ENCODE measurements at regions not wholly inside any gene's neighbourhood (a gene's known extent, or its start where the extent isn't known, plus 50 kb on each side); places are given as distances from the start of the nearest gene placed in this dataset.
"Not testable (repeated sequence)": the region's sequence is repeated elsewhere in the genome, so short reads cannot be mapped to it uniquely, and the experiment has no call there.

DNA sequence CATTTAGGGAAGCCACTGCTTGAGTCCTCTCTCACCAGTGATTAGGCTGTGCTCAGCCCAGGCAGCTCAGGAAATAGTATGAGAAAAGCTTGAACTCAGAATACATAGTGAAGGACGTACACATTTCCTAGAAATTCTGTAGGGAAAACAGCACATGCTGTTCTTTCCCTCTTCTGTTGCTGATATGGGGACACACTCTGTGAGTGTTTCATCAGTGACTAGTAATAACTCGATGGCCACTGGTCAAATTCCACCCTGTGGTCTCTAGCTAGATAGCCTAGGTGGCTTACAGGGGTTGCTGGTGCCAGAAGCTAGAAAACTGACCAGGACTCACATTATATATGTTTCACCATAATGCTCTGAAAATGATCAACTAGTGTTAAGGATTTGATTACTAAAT is 259.8 kb upstream of the SOX4 start:
- no peaks in the 10 kb centered on the region for H3K4me1 ChIP-seq (ENCODE audit: insufficient read depth, low read length)
- 94% methylated on average over 2 of the region's 2 CpGs for WGBS
- no peak overlapping the region for H3K27ac ChIP-seq (ENCODE audit: low read depth, low read length)

DNA sequence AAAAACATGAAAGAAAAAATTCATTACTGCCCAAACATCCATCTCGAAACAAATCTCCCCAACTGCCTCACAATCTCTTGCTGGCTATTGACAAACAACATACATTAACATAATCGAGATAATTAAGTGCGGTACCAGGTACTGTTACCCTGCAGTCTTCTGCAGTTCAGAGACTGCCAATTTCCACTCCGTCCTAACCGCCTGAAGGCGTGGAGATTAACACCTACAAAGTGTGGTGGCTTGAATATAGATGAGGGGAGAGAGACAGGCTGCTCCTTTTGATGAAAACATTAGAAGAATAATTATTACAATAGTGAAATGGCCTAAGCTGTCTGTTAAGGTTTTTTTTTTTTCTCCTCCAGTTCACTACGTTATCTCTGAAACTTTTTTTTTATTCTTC is 258.9 kb upstream of the SOX4 start:
- H3K4me1 ChIP-seq (ENCODE audit: insufficient read depth, low read length) = no peaks in the 10 kb centered on the region
- H3K36me3 ChIP-seq (ENCODE audit: insufficient read depth, low read length) = no peaks in the 10 kb centered on the region
- no peak overlapping the region for H3K4me3 ChIP-seq (ENCODE audit: low read length)
- H3K27me3 ChIP-seq (ENCODE audit: insufficient read depth, low read length) = no peaks in the 10 kb centered on the region
- WGBS = 92% methylated on average over 6 of the region's 7 CpGs
- H3K9ac ChIP-seq (ENCODE audit: low read depth, low read length) = no peak overlapping the region
- no peak overlapping the region for H3K27ac ChIP-seq (ENCODE audit: low read depth, low read length)
- H3K9me3 ChIP-seq (ENCODE audit: insufficient read depth, low read depth, low read length) = no peaks in the 10 kb centered on the region

More for the DNA sequence above, 259.8 kb upstream of the SOX4 start:
- no peaks in the 10 kb centered on the region for H3K36me3 ChIP-seq (ENCODE audit: insufficient read depth, low read length)
- no peak overlapping the region for H3K4me3 ChIP-seq (ENCODE audit: low read length)
- H3K27me3 ChIP-seq (ENCODE audit: insufficient read depth, low read length) = no peaks in the 10 kb centered on the region
- H3K9ac ChIP-seq (ENCODE audit: low read depth, low read length) = no peak overlapping the region
- no peaks in the 10 kb centered on the region for H3K9me3 ChIP-seq (ENCODE audit: insufficient read depth, low read depth, low read length)

DNA sequence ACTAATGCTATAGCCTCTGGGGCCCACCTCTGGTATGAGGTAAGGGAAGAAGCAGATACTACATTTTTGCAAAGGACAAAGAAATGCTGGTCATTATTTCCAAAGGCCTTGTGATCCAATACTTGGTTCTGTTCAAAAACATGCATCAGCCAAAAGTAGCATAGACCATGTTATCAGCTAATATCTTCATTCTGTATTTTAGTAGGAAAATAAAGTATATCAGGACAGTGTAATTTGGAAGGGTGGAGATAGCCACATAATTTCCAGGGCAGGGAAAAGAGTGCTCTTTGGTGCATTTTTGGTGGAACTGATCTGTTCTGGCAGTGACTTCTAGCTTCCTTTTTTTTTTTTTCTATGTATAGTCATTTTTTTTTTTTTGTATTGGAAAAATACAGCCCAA is 258.0 kb upstream of the SOX4 start:
- no peak overlapping the region for H3K4me3 ChIP-seq (ENCODE audit: low read length)
- no peaks in the 10 kb centered on the region for H3K9me3 ChIP-seq (ENCODE audit: insufficient read depth, low read depth, low read length)
- H3K27ac ChIP-seq (ENCODE audit: low read depth, low read length) = no peak overlapping the region
- no peaks in the 10 kb centered on the region for H3K27me3 ChIP-seq (ENCODE audit: insufficient read depth, low read length)
- no peaks in the 10 kb centered on the region for H3K4me1 ChIP-seq (ENCODE audit: insufficient read depth, low read length)
- H3K9ac ChIP-seq (ENCODE audit: low read depth, low read length) = no peak overlapping the region
- no peaks in the 10 kb centered on the region for H3K36me3 ChIP-seq (ENCODE audit: insufficient read depth, low read length)

DNA sequence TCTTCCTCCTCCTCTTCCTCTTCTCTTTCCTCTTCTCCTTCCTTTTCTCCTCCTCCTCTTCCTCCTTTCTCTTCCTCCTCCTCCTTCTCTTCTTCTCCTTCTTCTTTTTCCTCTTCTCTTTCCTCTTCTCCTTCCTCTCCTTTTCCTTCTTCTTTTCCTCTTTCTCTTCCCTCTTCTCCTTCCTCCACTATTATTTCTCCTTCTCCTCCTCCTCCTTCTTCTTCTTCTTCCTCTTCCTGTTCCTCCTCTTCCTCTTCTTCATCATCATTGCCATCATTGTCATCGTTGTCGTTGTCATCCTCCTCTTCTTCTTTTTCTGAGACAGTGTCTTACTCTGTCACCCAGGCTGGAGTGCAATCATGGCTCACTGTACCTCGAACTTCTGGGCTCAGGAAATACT is 256.3 kb upstream of the SOX4 start:
- Histone ChIP-seq H3K4me1 (ENCODE audit: insufficient read depth, low read length) (no peaks in the 10 kb centered on the region), H3K9me3 (ENCODE audit: insufficient read depth, low read depth, low read length) (no peaks in the 10 kb centered on the region), H3K4me3 (ENCODE audit: low read length) (no peak overlapping the region), H3K27ac (ENCODE audit: low read depth, low read length) (no peak overlapping the region), H3K9ac (ENCODE audit: low read depth, low read length) (no peak overlapping the region), H3K27me3 (ENCODE audit: insufficient read depth, low read length) (no peaks in the 10 kb centered on the region), H3K36me3 (ENCODE audit: insufficient read depth, low read length) (no peaks in the 10 kb centered on the region)
- WGBS = 59% methylated on average over 3 of the region's 3 CpGs

DNA sequence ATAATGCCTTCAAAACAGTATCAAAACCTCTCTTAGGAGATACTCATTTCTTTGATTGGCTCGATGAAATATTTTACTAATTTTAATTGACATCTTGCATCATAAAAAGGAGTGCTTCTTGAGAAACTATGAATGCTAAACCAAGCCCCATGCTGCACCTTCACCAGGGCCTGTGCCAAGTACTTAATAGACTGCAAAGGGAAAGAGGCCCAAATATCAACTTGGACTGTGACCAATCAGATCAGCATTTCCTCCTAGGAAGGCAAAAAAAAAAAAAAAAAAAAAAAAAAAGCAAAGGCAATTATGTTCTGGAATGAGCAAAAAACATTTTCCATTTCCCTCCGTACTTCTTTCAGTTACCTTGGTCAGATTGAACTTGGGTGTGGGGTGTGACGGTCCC is 253.0 kb upstream of the SOX4 start:
- Histone ChIP-seq H3K4me1 (ENCODE audit: insufficient read depth, low read length) (no peaks in the 10 kb centered on the region), H3K4me3 (ENCODE audit: low read length) (no peak overlapping the region), H3K27me3 (ENCODE audit: insufficient read depth, low read length) (no peaks in the 10 kb centered on the region), H3K36me3 (ENCODE audit: insufficient read depth, low read length) (no peaks in the 10 kb centered on the region), H3K9me3 (ENCODE audit: insufficient read depth, low read depth, low read length) (no peaks in the 10 kb centered on the region), H3K27ac (ENCODE audit: low read depth, low read length) (no peak overlapping the region), H3K9ac (ENCODE audit: low read depth, low read length) (no peak overlapping the region)
- 89% methylated on average over 3 of the region's 3 CpGs for WGBS

DNA sequence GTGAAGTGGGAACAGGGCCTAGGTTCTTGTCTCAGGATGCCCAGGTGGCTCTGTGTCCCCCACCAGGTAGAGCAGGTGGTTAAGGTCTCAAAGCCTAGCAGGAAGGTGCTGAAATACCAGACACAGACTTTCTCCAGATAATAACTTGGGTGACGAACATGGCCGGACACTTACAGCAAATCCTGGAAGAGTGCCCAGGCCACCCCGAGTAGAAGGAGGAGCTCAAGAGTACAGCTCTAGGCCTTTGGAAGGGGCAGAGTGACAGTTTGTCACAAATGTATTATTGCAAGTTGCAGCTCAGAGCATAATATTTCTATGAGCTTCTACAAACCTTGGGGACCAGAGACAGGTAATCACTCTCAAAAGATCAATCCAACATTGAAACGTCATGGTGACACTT is 251.6 kb upstream of the SOX4 start:
- no peak overlapping the region for H3K4me3 ChIP-seq (ENCODE audit: low read length)
- H3K27ac ChIP-seq (ENCODE audit: low read depth, low read length) = no peak overlapping the region
- WGBS = 96% methylated on average over 4 of the region's 4 CpGs
- no peaks in the 10 kb centered on the region for H3K9me3 ChIP-seq (ENCODE audit: insufficient read depth, low read depth, low read length)
- H3K36me3 ChIP-seq (ENCODE audit: insufficient read depth, low read length) = no peaks in the 10 kb centered on the region
- no peak overlapping the region for H3K9ac ChIP-seq (ENCODE audit: low read depth, low read length)
- no peaks in the 10 kb centered on the region for H3K4me1 ChIP-seq (ENCODE audit: insufficient read depth, low read length)
- no peaks in the 10 kb centered on the region for H3K27me3 ChIP-seq (ENCODE audit: insufficient read depth, low read length)

DNA sequence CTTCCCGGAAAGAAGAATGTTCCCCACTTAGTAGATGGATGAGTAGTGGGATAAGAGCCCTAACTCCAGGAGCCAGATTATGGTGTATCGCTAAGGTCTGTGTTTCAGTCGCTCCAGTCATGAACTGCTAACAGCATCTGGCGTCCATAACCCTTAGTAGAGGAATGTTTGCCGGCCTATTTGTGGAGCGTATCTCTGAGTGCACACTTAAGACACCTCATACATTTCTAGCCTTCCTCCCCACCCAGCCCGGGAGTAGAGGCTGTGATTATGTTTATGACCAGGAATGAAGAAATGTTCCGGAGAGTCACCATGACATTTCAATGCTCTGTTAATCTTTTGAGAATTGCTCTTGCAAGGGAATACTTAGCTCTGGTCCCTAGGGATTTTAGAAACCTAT is 251.1 kb upstream of the SOX4 start:
- no peak overlapping the region for H3K9ac ChIP-seq (ENCODE audit: low read depth, low read length)
- H3K27ac ChIP-seq (ENCODE audit: low read depth, low read length) = no peak overlapping the region
- H3K36me3 ChIP-seq (ENCODE audit: insufficient read depth, low read length) = no peaks in the 10 kb centered on the region
- H3K27me3 ChIP-seq (ENCODE audit: insufficient read depth, low read length) = no peaks in the 10 kb centered on the region
- H3K4me3 ChIP-seq (ENCODE audit: low read length) = no peak overlapping the region
- 92% methylated on average over 8 of the region's 8 CpGs for WGBS
- no peaks in the 10 kb centered on the region for H3K9me3 ChIP-seq (ENCODE audit: insufficient read depth, low read depth, low read length)
- no peaks in the 10 kb centered on the region for H3K4me1 ChIP-seq (ENCODE audit: insufficient read depth, low read length)

DNA sequence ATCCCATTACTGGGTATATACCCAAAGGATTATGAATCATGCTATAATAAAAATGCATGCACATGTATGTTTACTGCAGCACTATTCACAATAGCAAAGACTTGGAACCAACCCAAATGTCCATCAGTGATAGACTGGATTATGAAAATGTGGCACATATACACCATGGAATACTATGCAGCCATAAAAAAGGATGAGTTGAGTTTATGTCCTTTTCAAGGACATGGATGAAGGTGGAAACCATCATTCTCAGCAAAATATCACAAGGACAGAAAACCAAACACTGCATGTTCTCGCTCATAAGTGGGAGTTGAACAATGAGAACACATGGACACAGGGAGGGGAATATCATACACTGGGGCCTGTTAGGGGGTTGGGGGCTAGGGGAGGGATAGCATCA is 247.8 kb upstream of the SOX4 start:
- not testable (repeated sequence) for H3K4me1 ChIP-seq (ENCODE audit: insufficient read depth, low read length); H3K9me3 ChIP-seq (ENCODE audit: insufficient read depth, low read depth, low read length); H3K36me3 ChIP-seq (ENCODE audit: insufficient read depth, low read length); H3K27me3 ChIP-seq (ENCODE audit: insufficient read depth, low read length); H3K9ac ChIP-seq (ENCODE audit: low read depth, low read length); H3K4me3 ChIP-seq (ENCODE audit: low read length); H3K27ac ChIP-seq (ENCODE audit: low read depth, low read length)
- WGBS = 100% methylated on average over 1 of the region's 1 CpG

DNA sequence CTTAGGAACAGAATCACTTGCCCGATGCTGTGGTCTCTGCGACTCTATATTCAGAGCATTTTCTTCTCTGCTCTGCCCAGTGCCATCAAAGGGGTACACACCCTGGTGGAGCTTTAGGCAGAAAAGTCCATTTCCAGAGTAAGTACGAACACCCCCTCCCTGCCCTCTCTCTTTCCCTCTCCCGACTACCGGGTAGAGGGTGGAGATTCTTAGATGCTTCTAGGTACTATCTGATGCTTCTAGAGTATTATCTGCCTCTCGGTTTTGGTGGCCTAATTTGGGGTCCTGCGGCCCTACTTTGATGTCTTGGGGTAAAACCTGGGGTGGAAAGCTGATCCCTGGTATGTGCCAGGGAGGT is 245.4 kb upstream of the SOX4 start:
- no peaks in the 10 kb centered on the region for H3K36me3 ChIP-seq (ENCODE audit: insufficient read depth, low read length)
- H3K27me3 ChIP-seq (ENCODE audit: insufficient read depth, low read length) = no peaks in the 10 kb centered on the region
- H3K4me3 ChIP-seq (ENCODE audit: low read length) = no peak overlapping the region
- no peaks in the 10 kb centered on the region for H3K4me1 ChIP-seq (ENCODE audit: insufficient read depth, low read length)
- H3K9me3 ChIP-seq (ENCODE audit: insufficient read depth, low read depth, low read length) = no peaks in the 10 kb centered on the region
- H3K9ac ChIP-seq (ENCODE audit: low read depth, low read length) = no peak overlapping the region
- H3K27ac ChIP-seq (ENCODE audit: low read depth, low read length) = no peak overlapping the region
- 84% methylated on average over 6 of the region's 7 CpGs for WGBS

DNA sequence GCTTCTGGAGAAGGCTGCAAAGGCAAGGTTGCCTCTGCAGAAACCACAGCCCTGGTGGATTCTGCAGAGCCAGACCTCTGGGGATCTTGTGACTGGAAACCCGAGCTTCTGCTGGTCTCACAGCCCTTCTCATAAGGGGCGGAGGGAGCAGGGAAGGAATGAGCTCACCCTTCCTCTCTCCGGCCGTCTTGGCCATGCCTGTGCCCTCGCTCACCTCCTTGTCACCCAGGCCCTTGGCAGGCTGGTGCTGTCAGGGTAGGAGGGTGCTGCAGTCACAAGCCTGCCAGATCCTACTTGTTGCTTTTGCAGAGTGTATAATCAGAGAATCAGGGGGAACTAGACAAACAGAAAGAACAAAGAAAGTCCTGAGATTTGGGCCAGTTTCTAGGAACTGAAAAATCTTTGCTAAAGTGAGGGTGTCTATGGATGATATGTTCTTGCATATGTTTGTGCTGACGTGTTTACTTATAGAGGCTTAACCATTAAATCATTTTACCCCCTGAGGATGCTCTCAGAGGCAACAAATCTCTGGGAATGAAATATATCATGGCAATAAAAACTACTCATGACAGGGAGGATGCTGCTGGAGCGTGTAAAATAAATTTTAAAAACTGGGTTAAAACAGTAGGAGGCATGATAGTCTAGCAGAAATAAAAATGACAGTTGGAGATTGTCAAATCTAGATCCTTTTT is 244.9 kb upstream of the SOX4 start:
- Histone ChIP-seq H3K27me3 (ENCODE audit: insufficient read depth, low read length) (no peaks in the 10 kb centered on the region), H3K4me1 (ENCODE audit: insufficient read depth, low read length) (no peaks in the 10 kb centered on the region), H3K4me3 (ENCODE audit: low read length) (no peak overlapping the region), H3K9me3 (ENCODE audit: insufficient read depth, low read depth, low read length) (no peaks in the 10 kb centered on the region), H3K36me3 (ENCODE audit: insufficient read depth, low read length) (no peaks in the 10 kb centered on the region), H3K9ac (ENCODE audit: low read depth, low read length) (no peak overlapping the region), H3K27ac (ENCODE audit: low read depth, low read length) (no peak overlapping the region)
- 65% methylated on average over 7 of the region's 7 CpGs for WGBS

DNA sequence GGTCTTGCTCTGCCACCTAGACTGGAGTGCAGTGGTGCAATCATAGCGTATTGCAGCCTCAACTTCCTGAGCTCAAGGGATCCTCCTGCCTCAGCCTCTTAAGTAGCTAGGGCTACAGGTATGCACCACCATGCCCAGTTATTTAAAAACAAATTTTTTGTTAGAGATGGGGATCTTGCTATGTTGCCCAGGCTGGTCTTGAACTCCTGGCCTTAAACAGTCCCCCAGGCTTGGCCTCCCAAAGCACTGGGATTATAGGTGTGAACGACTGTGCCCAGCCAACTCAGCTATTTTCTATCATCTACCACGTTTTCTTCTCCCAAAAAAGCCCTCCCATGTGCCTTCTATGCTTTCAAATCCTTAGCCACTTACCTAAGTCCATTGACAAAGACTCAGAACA is 243.7 kb upstream of the SOX4 start:
- Histone ChIP-seq H3K4me3 (ENCODE audit: low read length) (no peak overlapping the region), H3K27ac (ENCODE audit: low read depth, low read length) (no peak overlapping the region), H3K9ac (ENCODE audit: low read depth, low read length) (no peak overlapping the region), H3K27me3 (ENCODE audit: insufficient read depth, low read length) (no peaks in the 10 kb centered on the region), H3K4me1 (ENCODE audit: insufficient read depth, low read length) (no peaks in the 10 kb centered on the region), H3K36me3 (ENCODE audit: insufficient read depth, low read length) (no peaks in the 10 kb centered on the region), H3K9me3 (ENCODE audit: insufficient read depth, low read depth, low read length) (no peaks in the 10 kb centered on the region)
- WGBS = 92% methylated on average over 3 of the region's 3 CpGs

DNA sequence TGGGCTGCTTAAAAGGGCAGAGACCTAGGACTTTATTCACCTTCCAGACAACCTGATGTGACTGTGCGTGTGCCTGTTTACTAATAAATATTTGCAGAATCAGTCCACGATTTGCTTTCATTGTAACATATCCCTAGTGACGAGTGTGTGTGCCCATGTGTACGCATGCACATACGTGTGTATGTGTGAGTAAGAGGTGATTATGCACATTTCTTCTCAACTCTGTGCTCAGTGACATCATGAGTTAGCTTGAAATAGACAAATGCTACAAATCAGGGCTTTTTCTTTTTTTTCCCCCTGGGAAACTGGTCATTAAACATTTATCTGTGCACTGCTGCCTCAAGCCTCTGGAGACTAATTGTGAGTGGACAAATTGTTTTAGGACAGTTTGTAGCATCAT is 242.6 kb upstream of the SOX4 start:
- no peaks in the 10 kb centered on the region for H3K4me1 ChIP-seq (ENCODE audit: insufficient read depth, low read length)
- H3K27me3 ChIP-seq (ENCODE audit: insufficient read depth, low read length) = no peaks in the 10 kb centered on the region
- H3K9ac ChIP-seq (ENCODE audit: low read depth, low read length) = no peak overlapping the region
- WGBS = 91% methylated on average over 5 of the region's 5 CpGs
- no peak overlapping the region for H3K4me3 ChIP-seq (ENCODE audit: low read length)
- H3K9me3 ChIP-seq (ENCODE audit: insufficient read depth, low read depth, low read length) = no peaks in the 10 kb centered on the region
- H3K27ac ChIP-seq (ENCODE audit: low read depth, low read length) = no peak overlapping the region
- no peaks in the 10 kb centered on the region for H3K36me3 ChIP-seq (ENCODE audit: insufficient read depth, low read length)

Measured in HUES64 (cell line).